H1 (cell line): ENCODE measurements at regions not wholly inside any gene's neighbourhood (a gene's known extent, or its start where the extent isn't known, plus 50 kb on each side); places are given as distances from the start of the nearest gene placed in this dataset.

Experiments used
- ASH2L ChIP-seq: fragments of 200-600, 300-600 bp; sonication (generic); IDR thresholded peaks from one replicate; pipeline ENCODE4 v1.7.1; 2017; ENCODE audit warnings: low read length
- CTBP2 ChIP-seq: IDR thresholded peaks from 2 replicates; pipeline ENCODE4 v1.7.0; 2011; ENCODE audit warnings: borderline replicate concordance, mild to moderate bottlenecking, moderate library complexity, mixed read lengths, low read length; ENCODE audit not compliant: insufficient read depth, insufficient read length
- EP300 ChIP-seq, 2 experiments: IDR thresholded peaks; 1 replicate in 1 of 2; 2 replicates in 1 of 2; pipeline ENCODE4 v1.6.1; 2011 to 2012; ENCODE audit warnings: low read depth in 2 of 2, low read length in 2 of 2, mild to moderate bottlenecking in 2 of 2, borderline replicate concordance in 1 of 2, inconsistent platforms in 1 of 2, moderate library complexity in 1 of 2
- HDAC6 ChIP-seq: IDR thresholded peaks from one replicate; pipeline ENCODE4 v1.7.1; 2012; ENCODE audit warnings: low read depth, mild to moderate bottlenecking, inconsistent platforms, low read length, moderate library complexity
- JUND ChIP-seq: IDR thresholded peaks from 2 replicates; pipeline ENCODE4 v1.6.1; 2011; ENCODE audit warnings: mild to moderate bottlenecking, improper control_type of control experiment, low read length
- KDM4A ChIP-seq: IDR thresholded peaks from one replicate; pipeline ENCODE4 v1.7.1; 2012; ENCODE audit warnings: low read depth, mild to moderate bottlenecking, moderate library complexity, low read length, inconsistent platforms; ENCODE audit not compliant: severe bottlenecking
- POLR2AphosphoS5 ChIP-seq: IDR thresholded peaks from 2 replicates; pipeline ENCODE4 v1.6.1; 2011; ENCODE audit warnings: low read depth, low read length
- RAD21 ChIP-seq, 2 experiments: IDR thresholded peaks in 1 of 2; conservative IDR thresholded peaks in 1 of 2; 2 replicates each; pipeline ENCODE4 v1.6.1; 2011; ENCODE audit warnings: low read depth in 2 of 2, low read length in 2 of 2, improper control_type of control experiment in 1 of 2, inconsistent platforms in 1 of 2, mild to moderate bottlenecking in 1 of 2, moderate library complexity in 1 of 2
- RFX5 ChIP-seq: IDR thresholded peaks from 2 replicates; pipeline ENCODE4 v1.6.1; 2011; ENCODE audit warnings: low read depth, low read length, improper control_type of control experiment, borderline replicate concordance
- SIX5 ChIP-seq: IDR thresholded peaks from 2 replicates; pipeline ENCODE4 v1.6.1; 2011; ENCODE audit warnings: mild to moderate bottlenecking, low read depth, low read length
- SUZ12 ChIP-seq: fragments of 200-600 bp; sonication (generic); IDR thresholded peaks from 2 replicates; pipeline ENCODE4 v1.6.1; 2012; ENCODE audit warnings: mild to moderate bottlenecking, inconsistent platforms, low read length, moderate library complexity, mixed read lengths
- TF ChIP-seq, protein P1 (sequence below): fragments of 300-600 bp; sonication (generic); IDR thresholded peaks from 2 replicates; pipeline ENCODE4 v1.7.1; 2012; ENCODE audit warnings: low read length, moderate library complexity, mild to moderate bottlenecking, inconsistent platforms; ENCODE audit not compliant: insufficient replicate concordance

DNA sequence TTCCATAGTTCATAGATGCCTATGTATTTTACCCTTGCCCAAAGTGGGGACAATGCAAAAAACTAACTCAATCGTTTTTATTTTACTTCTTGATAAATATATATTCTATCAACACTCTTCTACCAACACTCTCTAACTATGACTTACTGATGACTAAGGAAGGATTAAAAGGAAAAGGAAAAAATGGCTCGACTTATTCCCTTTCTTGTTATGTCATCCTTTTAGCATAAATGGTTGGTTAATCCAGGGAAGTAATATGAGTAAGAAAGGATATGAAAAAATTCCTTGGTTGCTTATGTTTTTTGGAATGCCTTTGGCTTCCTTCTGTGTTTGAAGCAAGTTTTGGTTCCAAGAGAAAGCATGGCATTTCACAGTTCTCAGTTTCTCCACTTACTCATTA lies 1087.1 kb downstream of the C4orf33 start (continued):
- TF ChIP-seq, protein P1, sequence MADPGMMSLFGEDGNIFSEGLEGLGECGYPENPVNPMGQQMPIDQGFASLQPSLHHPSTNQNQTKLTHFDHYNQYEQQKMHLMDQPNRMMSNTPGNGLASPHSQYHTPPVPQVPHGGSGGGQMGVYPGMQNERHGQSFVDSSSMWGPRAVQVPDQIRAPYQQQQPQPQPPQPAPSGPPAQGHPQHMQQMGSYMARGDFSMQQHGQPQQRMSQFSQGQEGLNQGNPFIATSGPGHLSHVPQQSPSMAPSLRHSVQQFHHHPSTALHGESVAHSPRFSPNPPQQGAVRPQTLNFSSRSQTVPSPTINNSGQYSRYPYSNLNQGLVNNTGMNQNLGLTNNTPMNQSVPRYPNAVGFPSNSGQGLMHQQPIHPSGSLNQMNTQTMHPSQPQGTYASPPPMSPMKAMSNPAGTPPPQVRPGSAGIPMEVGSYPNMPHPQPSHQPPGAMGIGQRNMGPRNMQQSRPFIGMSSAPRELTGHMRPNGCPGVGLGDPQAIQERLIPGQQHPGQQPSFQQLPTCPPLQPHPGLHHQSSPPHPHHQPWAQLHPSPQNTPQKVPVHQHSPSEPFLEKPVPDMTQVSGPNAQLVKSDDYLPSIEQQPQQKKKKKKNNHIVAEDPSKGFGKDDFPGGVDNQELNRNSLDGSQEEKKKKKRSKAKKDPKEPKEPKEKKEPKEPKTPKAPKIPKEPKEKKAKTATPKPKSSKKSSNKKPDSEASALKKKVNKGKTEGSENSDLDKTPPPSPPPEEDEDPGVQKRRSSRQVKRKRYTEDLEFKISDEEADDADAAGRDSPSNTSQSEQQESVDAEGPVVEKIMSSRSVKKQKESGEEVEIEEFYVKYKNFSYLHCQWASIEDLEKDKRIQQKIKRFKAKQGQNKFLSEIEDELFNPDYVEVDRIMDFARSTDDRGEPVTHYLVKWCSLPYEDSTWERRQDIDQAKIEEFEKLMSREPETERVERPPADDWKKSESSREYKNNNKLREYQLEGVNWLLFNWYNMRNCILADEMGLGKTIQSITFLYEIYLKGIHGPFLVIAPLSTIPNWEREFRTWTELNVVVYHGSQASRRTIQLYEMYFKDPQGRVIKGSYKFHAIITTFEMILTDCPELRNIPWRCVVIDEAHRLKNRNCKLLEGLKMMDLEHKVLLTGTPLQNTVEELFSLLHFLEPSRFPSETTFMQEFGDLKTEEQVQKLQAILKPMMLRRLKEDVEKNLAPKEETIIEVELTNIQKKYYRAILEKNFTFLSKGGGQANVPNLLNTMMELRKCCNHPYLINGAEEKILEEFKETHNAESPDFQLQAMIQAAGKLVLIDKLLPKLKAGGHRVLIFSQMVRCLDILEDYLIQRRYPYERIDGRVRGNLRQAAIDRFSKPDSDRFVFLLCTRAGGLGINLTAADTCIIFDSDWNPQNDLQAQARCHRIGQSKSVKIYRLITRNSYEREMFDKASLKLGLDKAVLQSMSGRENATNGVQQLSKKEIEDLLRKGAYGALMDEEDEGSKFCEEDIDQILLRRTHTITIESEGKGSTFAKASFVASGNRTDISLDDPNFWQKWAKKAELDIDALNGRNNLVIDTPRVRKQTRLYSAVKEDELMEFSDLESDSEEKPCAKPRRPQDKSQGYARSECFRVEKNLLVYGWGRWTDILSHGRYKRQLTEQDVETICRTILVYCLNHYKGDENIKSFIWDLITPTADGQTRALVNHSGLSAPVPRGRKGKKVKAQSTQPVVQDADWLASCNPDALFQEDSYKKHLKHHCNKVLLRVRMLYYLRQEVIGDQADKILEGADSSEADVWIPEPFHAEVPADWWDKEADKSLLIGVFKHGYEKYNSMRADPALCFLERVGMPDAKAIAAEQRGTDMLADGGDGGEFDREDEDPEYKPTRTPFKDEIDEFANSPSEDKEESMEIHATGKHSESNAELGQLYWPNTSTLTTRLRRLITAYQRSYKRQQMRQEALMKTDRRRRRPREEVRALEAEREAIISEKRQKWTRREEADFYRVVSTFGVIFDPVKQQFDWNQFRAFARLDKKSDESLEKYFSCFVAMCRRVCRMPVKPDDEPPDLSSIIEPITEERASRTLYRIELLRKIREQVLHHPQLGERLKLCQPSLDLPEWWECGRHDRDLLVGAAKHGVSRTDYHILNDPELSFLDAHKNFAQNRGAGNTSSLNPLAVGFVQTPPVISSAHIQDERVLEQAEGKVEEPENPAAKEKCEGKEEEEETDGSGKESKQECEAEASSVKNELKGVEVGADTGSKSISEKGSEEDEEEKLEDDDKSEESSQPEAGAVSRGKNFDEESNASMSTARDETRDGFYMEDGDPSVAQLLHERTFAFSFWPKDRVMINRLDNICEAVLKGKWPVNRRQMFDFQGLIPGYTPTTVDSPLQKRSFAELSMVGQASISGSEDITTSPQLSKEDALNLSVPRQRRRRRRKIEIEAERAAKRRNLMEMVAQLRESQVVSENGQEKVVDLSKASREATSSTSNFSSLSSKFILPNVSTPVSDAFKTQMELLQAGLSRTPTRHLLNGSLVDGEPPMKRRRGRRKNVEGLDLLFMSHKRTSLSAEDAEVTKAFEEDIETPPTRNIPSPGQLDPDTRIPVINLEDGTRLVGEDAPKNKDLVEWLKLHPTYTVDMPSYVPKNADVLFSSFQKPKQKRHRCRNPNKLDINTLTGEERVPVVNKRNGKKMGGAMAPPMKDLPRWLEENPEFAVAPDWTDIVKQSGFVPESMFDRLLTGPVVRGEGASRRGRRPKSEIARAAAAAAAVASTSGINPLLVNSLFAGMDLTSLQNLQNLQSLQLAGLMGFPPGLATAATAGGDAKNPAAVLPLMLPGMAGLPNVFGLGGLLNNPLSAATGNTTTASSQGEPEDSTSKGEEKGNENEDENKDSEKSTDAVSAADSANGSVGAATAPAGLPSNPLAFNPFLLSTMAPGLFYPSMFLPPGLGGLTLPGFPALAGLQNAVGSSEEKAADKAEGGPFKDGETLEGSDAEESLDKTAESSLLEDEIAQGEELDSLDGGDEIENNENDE = no peak
- TF ChIP-seq SIX5 = no peak
- no peak for TF ChIP-seq RFX5
- no peak for TF ChIP-seq SUZ12
- no peak for TF ChIP-seq KDM4A
- no peak for TF ChIP-seq CTBP2
- no peak for TF ChIP-seq EP300 (IDR thresholded peaks at IDR 0.05; ENCODE audit: borderline replicate concordance in 1 of 2, low read depth in 2 of 2, low read length in 2 of 2)
- TF ChIP-seq ASH2L = no peak
- TF ChIP-seq RAD21 (IDR thresholded peaks at IDR 0.05 in 1 of 2, conservative IDR thresholded peaks at IDR 0.05 in 1 of 2; ENCODE audit: low read depth in 2 of 2, low read length in 2 of 2) = no peak
- no peak for TF ChIP-seq HDAC6
- TF ChIP-seq POLR2AphosphoS5 = no peak
- TF ChIP-seq JUND = no peak
